Fibroblast of mammary gland (primary cell): ENCODE measurements at regions not wholly inside any gene's neighbourhood (a gene's known extent, or its start where the extent isn't known, plus 50 kb on each side); places are given as distances from the start of the nearest gene placed in this dataset.

Experiments
- DNase-seq: peaks from one replicate; pipeline ENCODE4 v3.0.0-alpha.2; 2010; ENCODE audit warnings: low read depth
- H3K4me3 ChIP-seq: 2 replicates; pipeline ENCODE4 v1.5.1; 2011; ENCODE audit warnings: low read depth, mild to moderate bottlenecking, low read length, moderate library complexity; ENCODE audit not compliant: control insufficient read depth
- CTCF ChIP-seq: conservative IDR thresholded peaks from 2 replicates; pipeline ENCODE4 v1.5.1; 2011; ENCODE audit warnings: low read depth, low read length, inconsistent platforms; ENCODE audit not compliant: control insufficient read depth, insufficient read depth

GRCh38 chr1:72462186-72462905 is 180.0 kb upstream of the NEGR1 start:
- no peak for TF ChIP-seq CTCF
- H3K4me3 ChIP-seq, result no peak overlapping the region
- DNase-seq, result no peak

GRCh38 chr1:72442262-72442661 is 159.9 kb upstream of the NEGR1 start:
- peak; percentile 31 for DNase-seq
- TF ChIP-seq CTCF, result no peak
- H3K4me3 ChIP-seq, result no peak overlapping the region

GRCh38 chr1:72439036-72439435 is 156.7 kb upstream of the NEGR1 start:
- H3K4me3 ChIP-seq, result no peak overlapping the region
- DNase-seq, result peak; percentile 64
- no peak for TF ChIP-seq CTCF

GRCh38 chr1:72438270-72438669 is 155.9 kb upstream of the NEGR1 start:
- TF ChIP-seq CTCF, result no peak
- DNase-seq, result peak; percentile 41
- no peak overlapping the region for H3K4me3 ChIP-seq

- TF ChIP-seq CTCF, result no peak
- no peak overlapping the region for H3K4me3 ChIP-seq
- peak; percentile 29 for DNase-seq
Observed at GRCh38 chr1:72435025-72435424, 152.7 kb upstream of the NEGR1 start.

- no peak for DNase-seq
- TF ChIP-seq CTCF, result no peak
- no peak overlapping the region for H3K4me3 ChIP-seq
Observed at GRCh38 chr1:72434070-72434469, 151.7 kb upstream of the NEGR1 start.
